ENCODE measurements at regions not wholly inside any gene's neighbourhood (a gene's known extent, or its start where the extent isn't known, plus 50 kb on each side); places are given as distances from the start of the nearest gene placed in this dataset.

DNA sequence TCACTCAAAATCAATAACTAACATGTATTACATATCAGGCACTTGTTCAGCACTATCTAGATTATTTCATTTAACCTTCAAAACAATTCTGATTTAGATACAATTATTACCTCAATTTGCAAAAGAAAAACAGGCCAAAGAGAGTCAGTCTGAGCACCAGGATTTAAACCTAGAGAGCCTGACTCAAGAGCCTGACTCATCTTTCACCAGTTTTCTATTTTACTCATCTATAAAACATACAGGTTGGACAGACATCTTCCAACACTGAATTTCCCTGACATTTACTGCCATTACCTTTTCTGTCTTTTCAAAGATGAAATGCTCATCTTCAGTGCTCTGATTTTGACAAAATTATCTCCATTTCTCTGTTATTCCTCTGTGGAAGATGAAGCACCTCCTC is 116.5 kb downstream of the MRPL39 start:
- TF ChIP-seq POLR2A (IDR thresholded peaks at IDR 0.05; ENCODE audit: low read depth, low read length): no peak
- no peak for TF ChIP-seq POLR2AphosphoS5 (IDR thresholded peaks at IDR 0.05; ENCODE audit: low read depth, low read length)
- TF ChIP-seq SPI1 (IDR thresholded peaks at IDR 0.05; ENCODE audit: low read depth, low read length): no peak
